ENCODE measurements at regions not wholly inside any gene's neighbourhood (a gene's known extent, or its start where the extent isn't known, plus 50 kb on each side); places are given as distances from the start of the nearest gene placed in this dataset.

- intact Hi-C loops (cut with DNase I), result no loop called here
- peak in 1 of 10 donors; percentile 71 for DNase-seq
Measured at GRCh38 chr22:49149721-49150608, 677.7 kb downstream of the BRD1 start.

GRCh38 chr22:49148895-49149418, 678.7 kb downstream of the BRD1 start:
- intact Hi-C loops (cut with DNase I), result no loop called here
- peak in 1 of 10 donors; percentile 25 for DNase-seq

GRCh38 chr22:49147617-49148175, 680.0 kb downstream of the BRD1 start:
- peak in 1 of 10 donors; percentile 59 for DNase-seq
- intact Hi-C loops (cut with DNase I), result no loop called here

GRCh38 chr22:49147171-49147570, 680.5 kb downstream of the BRD1 start:
- peak in 1 of 10 donors; percentile 70 for DNase-seq
- intact Hi-C loops (cut with DNase I), result no loop called here

GRCh38 chr22:49146511-49146910, 681.2 kb downstream of the BRD1 start:
- DNase-seq, result peak in 1 of 10 donors; percentile 75
- intact Hi-C loops (cut with DNase I), result no loop called here

- DNase-seq, result peak in 1 of 10 donors; percentile 26
- intact Hi-C loops (cut with DNase I), result no loop called here
Measured at GRCh38 chr22:49143812-49144211, 683.9 kb downstream of the BRD1 start.

- intact Hi-C loops (cut with DNase I), result no loop called here
Measured at GRCh38 chr22:49142891-49143290, 684.8 kb downstream of the BRD1 start.

GRCh38 chr22:49142296-49142695, 685.4 kb downstream of the BRD1 start:
- intact Hi-C loops (cut with DNase I), result no loop called here
- DNase-seq, result peak in 1 of 10 donors; percentile 24

More at GRCh38 chr22:49142891-49143290, 684.8 kb downstream of the BRD1 start:
- no peak for DNase-seq

- DNase-seq, result peak in 1 of 10 donors; percentile 16
- intact Hi-C loops (cut with DNase I), result no loop called here
Measured at GRCh38 chr22:49141761-49142160, 685.9 kb downstream of the BRD1 start.

GRCh38 chr22:49140911-49141665, 686.6 kb downstream of the BRD1 start:
- DNase-seq, result peak in 1 of 10 donors; percentile 77
- intact Hi-C loops (cut with DNase I), result no loop called here

- intact Hi-C loops (cut with DNase I), result no loop called here
- DNase-seq, result peak in 1 of 10 donors; percentile 70
Measured at GRCh38 chr22:49139492-49140151, 688.1 kb downstream of the BRD1 start.

GRCh38 chr22:49138250-49138790, 689.4 kb downstream of the BRD1 start:
- intact Hi-C loops (cut with DNase I), result no loop called here
- no peak for DNase-seq

GRCh38 chr22:49137206-49137840, 690.4 kb downstream of the BRD1 start:
- intact Hi-C loops (cut with DNase I), result no loop called here
- DNase-seq, result peak in 1 of 10 donors; percentile 69

- intact Hi-C loops (cut with DNase I), result no loop called here
- DNase-seq, result no peak
Measured at GRCh38 chr22:49136816-49137180, 690.9 kb downstream of the BRD1 start.

- intact Hi-C loops (cut with DNase I), result no loop called here
Measured at GRCh38 chr22:49136041-49136815, 691.4 kb downstream of the BRD1 start.

GRCh38 chr22:49134076-49134475, 693.6 kb downstream of the BRD1 start:
- peak in 1 of 10 donors; percentile 49 for DNase-seq

More at GRCh38 chr22:49136041-49136815, 691.4 kb downstream of the BRD1 start:
- peak in 1 of 10 donors; percentile 53 for DNase-seq

GRCh38 chr22:49133541-49133940, 694.1 kb downstream of the BRD1 start:
- intact Hi-C loops (cut with DNase I), result no loop called here

More at GRCh38 chr22:49134076-49134475, 693.6 kb downstream of the BRD1 start:
- intact Hi-C loops (cut with DNase I), result no loop called here

GRCh38 chr22:49132009-49132408, 695.7 kb downstream of the BRD1 start:
- no peak for DNase-seq
- intact Hi-C loops (cut with DNase I), result no loop called here

More at GRCh38 chr22:49133541-49133940, 694.1 kb downstream of the BRD1 start:
- DNase-seq, result no peak

GRCh38 chr22:49129736-49130135, 697.9 kb downstream of the BRD1 start:
- intact Hi-C loops (cut with DNase I), result no loop called here
- no peak for DNase-seq

All from posterior cingulate gyrus (tissue), 11 donors.